RPMI8226 (cell line): ENCODE measurements at regions not wholly inside any gene's neighbourhood (a gene's known extent, or its start where the extent isn't known, plus 50 kb on each side); places are given as distances from the start of the nearest gene placed in this dataset.
"Not testable (repeated sequence)": the region's sequence is repeated elsewhere in the genome, so short reads cannot be mapped to it uniquely, and the experiment has no call there.

Experiments
- DNase-seq: peaks from one replicate; pipeline ENCODE4 v3.0.0-alpha.2; 2015

- not testable (repeated sequence) for DNase-seq
These were observed 89.9 kb downstream of the PHLDA1 start for GRCh38 chr12:75941661-75942060.

- DNase-seq: no peak
These were observed 92.4 kb downstream of the PHLDA1 start for GRCh38 chr12:75939016-75939642.

GRCh38 chr12:75938189-75938588, 93.4 kb downstream of the PHLDA1 start:
- DNase-seq: no peak

- DNase-seq: no peak
These were observed 94.1 kb downstream of the PHLDA1 start for GRCh38 chr12:75937486-75937885.

GRCh38 chr12:75936515-75937440, 94.8 kb downstream of the PHLDA1 start:
- DNase-seq: no peak

GRCh38 chr12:75935539-75936242, 95.9 kb downstream of the PHLDA1 start:
- DNase-seq: no peak

- DNase-seq: no peak
These were observed 98.5 kb downstream of the PHLDA1 start for GRCh38 chr12:75933101-75933500.

GRCh38 chr12:75932241-75932640, 99.3 kb downstream of the PHLDA1 start:
- DNase-seq: no peak

GRCh38 chr12:75923964-75924666, 107.5 kb downstream of the PHLDA1 start:
- no peak for DNase-seq

GRCh38 chr12:75922944-75923642, 108.5 kb downstream of the PHLDA1 start:
- no peak for DNase-seq

GRCh38 chr12:75921622-75922289, 109.8 kb downstream of the PHLDA1 start:
- DNase-seq: no peak

GRCh38 chr12:75917715-75918114, 113.9 kb downstream of the PHLDA1 start:
- DNase-seq: no peak

- peak; percentile 10 for DNase-seq
These were observed 114.5 kb downstream of the PHLDA1 start for GRCh38 chr12:75917083-75917482.

GRCh38 chr12:75913502-75914351, 117.8 kb downstream of the PHLDA1 start:
- DNase-seq: peak; percentile 31

- peak; percentile 51 for DNase-seq
These were observed 121.6 kb downstream of the PHLDA1 start for GRCh38 chr12:75909714-75910656.

GRCh38 chr12:75908961-75909605, 122.5 kb downstream of the PHLDA1 start:
- DNase-seq: peak; percentile 62

GRCh38 chr12:75905922-75906321, 125.7 kb downstream of the PHLDA1 start:
- DNase-seq: no peak

GRCh38 chr12:75900781-75901254, 130.8 kb downstream of the PHLDA1 start:
- DNase-seq: no peak

GRCh38 chr12:75900226-75900625, 131.3 kb downstream of the PHLDA1 start:
- DNase-seq: no peak
